Heart left ventricle (tissue), 16 donors: ENCODE measurements at regions not wholly inside any gene's neighbourhood (a gene's known extent, or its start where the extent isn't known, plus 50 kb on each side); places are given as distances from the start of the nearest gene placed in this dataset.

ENCODE experiments used
- ATAC-seq, 4 donors: fragments of 200-7000 bp; cut with Tn5 transposase; one replicate each; pipeline ENCODE4 v1.9.1; 2020 to 2022; ENCODE audit warnings: moderate library complexity in 4 of 4, mild to moderate bottlenecking in 3 of 4, moderate number of reproducible peaks in 1 of 4
- DNase-seq, 5 donors: peaks; one replicate each; pipeline ENCODE4 v3.0.0-alpha.2; 2020
- H3K27ac ChIP-seq, 12 donors: fragments of 200-600 bp; sonication (generic) in 4 of 12; one replicate each; pipeline versions ENCODE4 v1.5.0 to v1.8.0; 2016 to 2022; ENCODE audit warnings: mild to moderate bottlenecking in 2 of 12
- H3K27me3 ChIP-seq, 9 donors: fragments of 200-600 bp; sonication (generic) in 2 of 9; one replicate each; pipeline versions ENCODE4 v1.5.1 to v1.8.0; 2016 to 2022; ENCODE audit warnings: mild to moderate bottlenecking in 3 of 9
- H3K36me3 ChIP-seq, 9 donors: fragments of 200-600 bp; sonication (generic) in 2 of 9; one replicate each; pipeline versions ENCODE4 v1.5.0 to v1.8.0; 2018 to 2022; ENCODE audit warnings: mild to moderate bottlenecking in 2 of 9
- H3K4me1 ChIP-seq, 12 donors: fragments of 200-600 bp; sonication (generic) in 4 of 12; one replicate each; pipeline versions ENCODE4 v1.5.0 to v1.8.0; 2016 to 2022; ENCODE audit warnings: mild to moderate bottlenecking in 3 of 12
- H3K4me3 ChIP-seq, 12 donors: fragments of 200-600 bp; sonication (generic) in 4 of 12; one replicate each; pipeline versions ENCODE4 v1.5.0 to v1.8.0; 2017 to 2022; ENCODE audit warnings: mild to moderate bottlenecking in 9 of 12, moderate library complexity in 4 of 12
- H3K9me3 ChIP-seq, 12 donors: fragments of 200-600 bp; sonication (generic) in 4 of 12; one replicate each; pipeline versions ENCODE4 v1.5.0 to v1.8.0; 2016 to 2022; ENCODE audit warnings: mild to moderate bottlenecking in 1 of 12
- CTCF ChIP-seq, 12 donors: fragments of 200-600 bp; sonication (generic) in 4 of 12; IDR thresholded peaks; one replicate each; pipeline versions ENCODE4 v1.5.0 to v1.8.0; 2018 to 2022; ENCODE audit warnings: antibody characterized with exemption in 12 of 12, mild to moderate bottlenecking in 5 of 12
- POLR2A ChIP-seq, 2 donors: fragments of 450-650 bp; IDR thresholded peaks; one replicate each; pipeline ENCODE4 v1.6.1; 2017; ENCODE audit warnings: antibody characterized with exemption in 2 of 2, mild to moderate bottlenecking in 2 of 2, moderate library complexity in 2 of 2
- WGBS, 4 donors: extraction: QIAGEN DNeasy Blood & Tissue Kit in 2 of 4; methylation state at CpG; one replicate each; pipeline versions ENCODE4 v1.1.5 to v1.1.7; 2013 to 2018; 5-methylcytosine and 5-hydroxymethylcytosine counted together
- intact Hi-C, 10 donors: fragments of 100-400 bp; cut with DNase I; formaldehyde crosslinking; loops; one replicate each; pipeline versions ENCODE4 v1.11.1 to v1.14.2; 2022
- donor health status: ischemic (EF 13 %, LVEDD 7.1; RV severe dilation, severe dysfunction).
- donor health status: healthy with polysubstance abuse.
- donor health status: DM: no; HTN: yes; CAD: no.
- donor health status: DM: no; HTN: no; CAD: no.
- donor health status: ischemic (EF 25% LVEDD 6.9; RV normal size, moderate dysfunction).
- donor health status: ischemic (EF 25% LVEDD 5.7; RV mildly dilated, moderate dysfunction).
- donor health status: healthy.
- donor health status: DM: yes; HTN: yes; CAD: no.
- donor health status: ischemic (EF 35%, LVEDD 5.7; RV mildly dilated, moderate dysfunction).
- donor health status: nonischemic (EF 11% LVEDD 7.7; RV severe dilation, severe dysfunction).
- donor health status: DM: yes; HTN: yes; CAD: no.
- donor health status: PGD.
- donor health status: ischemic (EF 29% LVEDD 5.4; RV normal size, mild dysfunction).
- donor health status: nonischemic (EF 23%, LVEDD 6.1; RV moderate dilation, normal function).

- TF ChIP-seq CTCF (IDR thresholded peaks at IDR 0.05), result no peak
- TF ChIP-seq POLR2A (IDR thresholded peaks at IDR 0.05), result no peak
- H3K9me3 ChIP-seq, result no peaks in the 10 kb centered on the region
- intact Hi-C loops, result no loop called here
- H3K4me1 ChIP-seq, result no peaks in the 10 kb centered on the region
- H3K36me3 ChIP-seq, result no peaks in the 10 kb centered on the region
- no peak for ATAC-seq
- no peaks in the 10 kb centered on the region for H3K27me3 ChIP-seq
- H3K27ac ChIP-seq, result no peak overlapping the region
- H3K4me3 ChIP-seq, result no peak overlapping the region
- no peak for DNase-seq
Measured at GRCh38 chr2:53567073-53567472, 200.5 kb upstream of the CHAC2 start.

GRCh38 chr2:53562407-53562806, 205.2 kb upstream of the CHAC2 start:
- 94 to 96% (median 95%) methylated on average over 3 to 4 of the region's 4 CpGs for WGBS, 4 donors
- no peak for TF ChIP-seq CTCF (IDR thresholded peaks at IDR 0.05)
- TF ChIP-seq POLR2A (IDR thresholded peaks at IDR 0.05), result no peak
- intact Hi-C loops, result no loop called here
- no peak for DNase-seq
- H3K27ac ChIP-seq, result no peak overlapping the region
- peaks cover 0 to 8% (median 0%) of the 10 kb centered on the region in 12 donors for H3K9me3 ChIP-seq
- no peak overlapping the region for H3K4me3 ChIP-seq
- no peaks in the 10 kb centered on the region for H3K36me3 ChIP-seq
- H3K4me1 ChIP-seq, result no peaks in the 10 kb centered on the region
- H3K27me3 ChIP-seq, result no peaks in the 10 kb centered on the region
- ATAC-seq, result no peak

- Histone ChIP-seq H3K4me1 (no peaks in the 10 kb centered on the region), H3K27ac (no peak overlapping the region), H3K36me3 (no peaks in the 10 kb centered on the region), H3K4me3 (no peak overlapping the region), H3K9me3 (peaks cover 0 to 16% (median 2%) of the 10 kb centered on the region in 12 donors), H3K27me3 (no peaks in the 10 kb centered on the region)
- 88 to 91% (median 90%) methylated on average over 4 of the region's 4 CpGs for WGBS, 4 donors
- no peak for TF ChIP-seq POLR2A (IDR thresholded peaks at IDR 0.05)
- no peak for TF ChIP-seq CTCF (IDR thresholded peaks at IDR 0.05)
- ATAC-seq, result no peak
- intact Hi-C loops, result no loop called here
- no peak for DNase-seq
Measured at GRCh38 chr2:53561155-53561554, 206.4 kb upstream of the CHAC2 start.

GRCh38 chr2:53559302-53559966, 208.2 kb upstream of the CHAC2 start:
- TF ChIP-seq CTCF (IDR thresholded peaks at IDR 0.05), result no peak
- TF ChIP-seq POLR2A (IDR thresholded peaks at IDR 0.05), result no peak
- ATAC-seq (no peak), DNase-seq (no peak)
- no peaks in the 10 kb centered on the region for H3K4me1 ChIP-seq
- intact Hi-C loops, result no loop called here
- H3K36me3 ChIP-seq, result no peaks in the 10 kb centered on the region
- no peak overlapping the region for H3K4me3 ChIP-seq
- H3K27ac ChIP-seq, result no peak overlapping the region
- 69 to 82% (median 70%) methylated on average over 2 of the region's 2 CpGs for WGBS, 4 donors
- peaks cover 0 to 16% (median 2%) of the 10 kb centered on the region in 12 donors for H3K9me3 ChIP-seq
- H3K27me3 ChIP-seq, result no peaks in the 10 kb centered on the region
